Liver (tissue), 3 donors: ENCODE measurements at regions not wholly inside any gene's neighbourhood (a gene's known extent, or its start where the extent isn't known, plus 50 kb on each side); places are given as distances from the start of the nearest gene placed in this dataset.

Source experiments
- EGR1 ChIP-seq, 2 donors: IDR thresholded peaks; 2 replicates each; pipeline ENCODE4 v1.6.1; 2016 to 2018; ENCODE audit warnings: antibody characterized with exemption in 2 of 2, low read depth in 2 of 2
- GABPA ChIP-seq, 2 donors: IDR thresholded peaks in 1 of 2; conservative IDR thresholded peaks in 1 of 2; 2 replicates each; pipeline ENCODE4 v1.6.1; 2016; ENCODE audit warnings: antibody characterized with exemption in 2 of 2, mild to moderate bottlenecking in 1 of 2, moderate library complexity in 1 of 2
- RXRA ChIP-seq, 2 donors: IDR thresholded peaks; 2 replicates each; pipeline ENCODE4 v1.6.1; 2017 to 2018; ENCODE audit warnings: antibody characterized with exemption in 2 of 2, mild to moderate bottlenecking in 1 of 2
- TAF1 ChIP-seq: conservative IDR thresholded peaks from 2 replicates; pipeline ENCODE4 v1.6.1; 2016; ENCODE audit warnings: antibody characterized with exemption, mild to moderate bottlenecking
- TF ChIP-seq, protein P1 (sequence below): IDR thresholded peaks from 2 replicates; pipeline ENCODE4 v1.6.1; 2016; ENCODE audit warnings: antibody characterized with exemption, mild to moderate bottlenecking
- TF ChIP-seq, protein P2 (sequence below): fragments of 150-350 bp; IDR thresholded peaks from 2 replicates; pipeline ENCODE4 v1.5.1; 2017; ENCODE audit warnings: improper control_type of control experiment, low read depth, low read length; ENCODE audit not compliant: missing input control
- TF ChIP-seq, protein P3 (sequence below): IDR thresholded peaks from 2 replicates; pipeline ENCODE4 v1.6.1; 2016; ENCODE audit warnings: antibody characterized with exemption
- donor health status: healthy.
- donor health status: healthy.

DNA sequence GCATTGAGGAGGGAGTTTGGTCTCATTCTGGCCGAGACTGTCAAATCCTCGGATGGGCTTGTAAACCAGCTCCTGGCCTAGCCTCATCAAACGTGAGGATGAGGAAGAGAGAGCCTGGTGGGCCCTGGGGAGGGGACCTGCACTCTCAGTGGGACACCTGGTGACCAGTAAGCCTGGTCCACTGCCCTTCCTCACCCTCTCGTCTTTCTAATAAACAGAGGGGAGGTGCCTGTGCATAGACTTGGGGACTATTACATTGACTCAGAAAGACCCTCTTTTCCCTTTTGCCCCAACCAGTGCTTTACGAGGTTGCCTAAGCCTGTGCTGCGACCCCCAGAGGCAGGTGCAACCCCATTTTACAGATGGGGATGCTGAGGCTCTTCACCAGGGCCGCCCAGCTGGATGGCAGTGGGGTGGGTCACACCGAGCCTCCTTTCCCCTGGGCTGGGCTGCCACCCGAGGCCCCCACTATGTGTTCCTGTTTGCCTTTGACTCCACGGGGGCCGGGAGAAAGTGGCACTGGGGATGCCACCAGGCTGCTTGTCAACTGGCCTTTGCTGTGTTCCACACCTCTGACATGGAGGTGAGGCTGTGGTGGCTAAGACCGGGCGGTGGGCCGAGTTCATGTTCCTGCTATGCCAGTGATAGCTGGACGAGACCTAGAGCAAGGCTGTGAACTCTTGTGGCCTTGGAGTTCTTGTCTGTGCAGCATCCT lies 85.9 kb downstream of the GLI2 start:
- TF ChIP-seq, protein P1, sequence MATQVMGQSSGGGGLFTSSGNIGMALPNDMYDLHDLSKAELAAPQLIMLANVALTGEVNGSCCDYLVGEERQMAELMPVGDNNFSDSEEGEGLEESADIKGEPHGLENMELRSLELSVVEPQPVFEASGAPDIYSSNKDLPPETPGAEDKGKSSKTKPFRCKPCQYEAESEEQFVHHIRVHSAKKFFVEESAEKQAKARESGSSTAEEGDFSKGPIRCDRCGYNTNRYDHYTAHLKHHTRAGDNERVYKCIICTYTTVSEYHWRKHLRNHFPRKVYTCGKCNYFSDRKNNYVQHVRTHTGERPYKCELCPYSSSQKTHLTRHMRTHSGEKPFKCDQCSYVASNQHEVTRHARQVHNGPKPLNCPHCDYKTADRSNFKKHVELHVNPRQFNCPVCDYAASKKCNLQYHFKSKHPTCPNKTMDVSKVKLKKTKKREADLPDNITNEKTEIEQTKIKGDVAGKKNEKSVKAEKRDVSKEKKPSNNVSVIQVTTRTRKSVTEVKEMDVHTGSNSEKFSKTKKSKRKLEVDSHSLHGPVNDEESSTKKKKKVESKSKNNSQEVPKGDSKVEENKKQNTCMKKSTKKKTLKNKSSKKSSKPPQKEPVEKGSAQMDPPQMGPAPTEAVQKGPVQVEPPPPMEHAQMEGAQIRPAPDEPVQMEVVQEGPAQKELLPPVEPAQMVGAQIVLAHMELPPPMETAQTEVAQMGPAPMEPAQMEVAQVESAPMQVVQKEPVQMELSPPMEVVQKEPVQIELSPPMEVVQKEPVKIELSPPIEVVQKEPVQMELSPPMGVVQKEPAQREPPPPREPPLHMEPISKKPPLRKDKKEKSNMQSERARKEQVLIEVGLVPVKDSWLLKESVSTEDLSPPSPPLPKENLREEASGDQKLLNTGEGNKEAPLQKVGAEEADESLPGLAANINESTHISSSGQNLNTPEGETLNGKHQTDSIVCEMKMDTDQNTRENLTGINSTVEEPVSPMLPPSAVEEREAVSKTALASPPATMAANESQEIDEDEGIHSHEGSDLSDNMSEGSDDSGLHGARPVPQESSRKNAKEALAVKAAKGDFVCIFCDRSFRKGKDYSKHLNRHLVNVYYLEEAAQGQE, result no peak
- TF ChIP-seq, protein P2, sequence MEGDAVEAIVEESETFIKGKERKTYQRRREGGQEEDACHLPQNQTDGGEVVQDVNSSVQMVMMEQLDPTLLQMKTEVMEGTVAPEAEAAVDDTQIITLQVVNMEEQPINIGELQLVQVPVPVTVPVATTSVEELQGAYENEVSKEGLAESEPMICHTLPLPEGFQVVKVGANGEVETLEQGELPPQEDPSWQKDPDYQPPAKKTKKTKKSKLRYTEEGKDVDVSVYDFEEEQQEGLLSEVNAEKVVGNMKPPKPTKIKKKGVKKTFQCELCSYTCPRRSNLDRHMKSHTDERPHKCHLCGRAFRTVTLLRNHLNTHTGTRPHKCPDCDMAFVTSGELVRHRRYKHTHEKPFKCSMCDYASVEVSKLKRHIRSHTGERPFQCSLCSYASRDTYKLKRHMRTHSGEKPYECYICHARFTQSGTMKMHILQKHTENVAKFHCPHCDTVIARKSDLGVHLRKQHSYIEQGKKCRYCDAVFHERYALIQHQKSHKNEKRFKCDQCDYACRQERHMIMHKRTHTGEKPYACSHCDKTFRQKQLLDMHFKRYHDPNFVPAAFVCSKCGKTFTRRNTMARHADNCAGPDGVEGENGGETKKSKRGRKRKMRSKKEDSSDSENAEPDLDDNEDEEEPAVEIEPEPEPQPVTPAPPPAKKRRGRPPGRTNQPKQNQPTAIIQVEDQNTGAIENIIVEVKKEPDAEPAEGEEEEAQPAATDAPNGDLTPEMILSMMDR, result no peak
- TF ChIP-seq EGR1 (IDR thresholded peaks at IDR 0.05; ENCODE audit: low read depth in 2 of 2), result no peak
- TF ChIP-seq, protein P3, sequence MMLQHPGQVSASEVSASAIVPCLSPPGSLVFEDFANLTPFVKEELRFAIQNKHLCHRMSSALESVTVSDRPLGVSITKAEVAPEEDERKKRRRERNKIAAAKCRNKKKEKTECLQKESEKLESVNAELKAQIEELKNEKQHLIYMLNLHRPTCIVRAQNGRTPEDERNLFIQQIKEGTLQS, result no peak
- no peak for TF ChIP-seq TAF1
- TF ChIP-seq GABPA (IDR thresholded peaks at IDR 0.05 in 1 of 2, conservative IDR thresholded peaks at IDR 0.05 in 1 of 2), result no peak
- no peak for TF ChIP-seq RXRA (IDR thresholded peaks at IDR 0.05)
